BE2C (cell line): ENCODE measurements at regions not wholly inside any gene's neighbourhood (a gene's known extent, or its start where the extent isn't known, plus 50 kb on each side); places are given as distances from the start of the nearest gene placed in this dataset.

Experiments used
- DNase-seq: peaks from one replicate; pipeline ENCODE4 v3.0.0-alpha.2; 2020
- H3K27me3 ChIP-seq: fragments of 250-450 bp; sonication (Bioruptor Pico); 2 replicates; pipeline ENCODE4 v1.5.1; 2020; ENCODE audit warnings: mild to moderate bottlenecking
- H3K36me3 ChIP-seq: fragments of 250-450 bp; sonication (Bioruptor Pico); 2 replicates; pipeline ENCODE4 v1.5.1; 2020; ENCODE audit warnings: mild to moderate bottlenecking
- H3K4me1 ChIP-seq: fragments of 250-450 bp; sonication (Bioruptor Pico); 2 replicates; pipeline ENCODE4 v1.5.1; 2020
- H3K4me3 ChIP-seq: 2 replicates; pipeline ENCODE4 v1.5.1; 2011; ENCODE audit warnings: low read depth, low read length
- H3K9me3 ChIP-seq: fragments of 250-450 bp; sonication (Bioruptor Pico); 2 replicates; pipeline ENCODE4 v1.5.1; 2020
- TF ChIP-seq, protein P1 (sequence below): IDR thresholded peaks from 2 replicates; pipeline ENCODE4 v1.5.1; 2012; ENCODE audit warnings: mild to moderate bottlenecking, low read depth, low read length

DNA sequence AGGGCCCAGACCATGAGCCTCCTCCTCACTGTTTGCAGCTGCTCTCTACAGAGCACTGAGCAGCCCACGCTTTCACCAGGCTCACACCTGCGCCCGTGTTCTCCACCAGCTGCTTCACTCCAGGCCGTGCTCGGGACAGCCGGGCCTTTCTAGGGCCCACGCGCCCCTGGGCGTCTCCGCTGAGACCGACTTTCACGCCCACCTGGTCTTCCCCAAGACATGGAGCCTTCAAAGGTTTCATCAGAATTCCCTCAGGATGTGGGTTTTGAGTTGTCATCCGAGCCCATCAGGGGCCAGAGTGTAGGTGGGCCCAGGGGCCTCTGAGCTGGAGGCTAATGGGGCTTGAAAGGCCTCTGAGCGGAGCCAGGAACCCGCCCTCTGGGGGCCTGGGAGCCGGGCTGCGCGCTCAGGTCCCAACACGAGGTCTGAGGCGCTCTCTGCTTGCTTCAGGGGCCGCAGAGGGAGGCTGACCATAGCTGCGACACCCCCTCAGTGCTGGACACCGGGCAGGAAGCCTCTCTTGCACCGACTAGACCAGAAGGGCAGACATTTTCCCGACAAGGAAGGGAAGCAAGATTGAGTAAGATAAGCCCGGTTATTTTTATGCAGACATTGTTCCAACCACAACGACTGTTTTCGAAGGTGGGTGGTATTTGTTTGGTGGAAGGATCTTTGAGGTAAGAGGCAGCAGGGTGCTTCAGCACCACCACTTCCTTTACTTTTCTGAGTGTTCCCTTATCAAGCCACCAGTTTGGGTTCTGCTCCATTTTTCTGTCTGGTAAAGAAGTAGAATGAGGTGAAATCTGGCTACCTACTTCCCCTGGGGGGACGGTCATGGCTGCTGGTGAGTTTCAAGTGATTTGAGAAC is 125.0 kb upstream of the FUT8 start:
- H3K36me3 ChIP-seq = no peaks in the 10 kb centered on the region
- H3K27me3 ChIP-seq = no peaks in the 10 kb centered on the region
- TF ChIP-seq, protein P1, sequence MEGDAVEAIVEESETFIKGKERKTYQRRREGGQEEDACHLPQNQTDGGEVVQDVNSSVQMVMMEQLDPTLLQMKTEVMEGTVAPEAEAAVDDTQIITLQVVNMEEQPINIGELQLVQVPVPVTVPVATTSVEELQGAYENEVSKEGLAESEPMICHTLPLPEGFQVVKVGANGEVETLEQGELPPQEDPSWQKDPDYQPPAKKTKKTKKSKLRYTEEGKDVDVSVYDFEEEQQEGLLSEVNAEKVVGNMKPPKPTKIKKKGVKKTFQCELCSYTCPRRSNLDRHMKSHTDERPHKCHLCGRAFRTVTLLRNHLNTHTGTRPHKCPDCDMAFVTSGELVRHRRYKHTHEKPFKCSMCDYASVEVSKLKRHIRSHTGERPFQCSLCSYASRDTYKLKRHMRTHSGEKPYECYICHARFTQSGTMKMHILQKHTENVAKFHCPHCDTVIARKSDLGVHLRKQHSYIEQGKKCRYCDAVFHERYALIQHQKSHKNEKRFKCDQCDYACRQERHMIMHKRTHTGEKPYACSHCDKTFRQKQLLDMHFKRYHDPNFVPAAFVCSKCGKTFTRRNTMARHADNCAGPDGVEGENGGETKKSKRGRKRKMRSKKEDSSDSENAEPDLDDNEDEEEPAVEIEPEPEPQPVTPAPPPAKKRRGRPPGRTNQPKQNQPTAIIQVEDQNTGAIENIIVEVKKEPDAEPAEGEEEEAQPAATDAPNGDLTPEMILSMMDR = no peak
- no peaks in the 10 kb centered on the region for H3K9me3 ChIP-seq
- no peak overlapping the region for H3K4me3 ChIP-seq
- no peak for DNase-seq
- no peaks in the 10 kb centered on the region for H3K4me1 ChIP-seq

DNA sequence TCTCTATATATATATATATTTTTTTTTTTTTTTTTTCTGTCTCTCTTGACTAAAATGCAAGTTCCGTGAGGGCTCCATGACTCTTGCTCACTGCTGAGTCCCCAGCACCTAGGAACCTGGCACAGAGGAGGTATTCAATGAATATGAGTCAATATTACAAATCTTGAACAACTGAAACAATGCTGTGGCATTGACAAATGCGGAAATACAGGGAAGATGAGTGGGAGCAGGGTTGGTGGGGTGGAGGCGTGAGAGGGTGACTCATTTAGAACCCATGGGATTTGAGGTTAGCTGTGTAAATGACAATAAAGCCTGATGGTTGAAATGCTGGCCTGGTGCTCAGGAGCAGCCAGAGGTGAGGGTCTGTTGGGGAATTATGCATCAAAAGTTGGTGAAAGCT is 121.7 kb upstream of the FUT8 start:
- Histone ChIP-seq H3K27me3 (no peaks in the 10 kb centered on the region), H3K9me3 (no peaks in the 10 kb centered on the region), H3K4me3 (no peak overlapping the region), H3K4me1 (no peaks in the 10 kb centered on the region), H3K36me3 (no peaks in the 10 kb centered on the region)
- no peak for DNase-seq
- TF ChIP-seq, protein P1 = no peak

- Histone ChIP-seq H3K36me3 (no peaks in the 10 kb centered on the region), H3K27me3 (no peaks in the 10 kb centered on the region), H3K4me3 (no peak overlapping the region), H3K4me1 (no peaks in the 10 kb centered on the region), H3K9me3 (no peaks in the 10 kb centered on the region)
- no peak for DNase-seq
- TF ChIP-seq, protein P1 = no peak
Observed at GRCh38 chr14:65291531-65291930, 121.0 kb upstream of the FUT8 start.

GRCh38 chr14:65294816-65295215 is 117.7 kb upstream of the FUT8 start:
- no peaks in the 10 kb centered on the region for H3K36me3 ChIP-seq
- TF ChIP-seq, protein P1 = no peak
- H3K9me3 ChIP-seq = no peaks in the 10 kb centered on the region
- H3K4me3 ChIP-seq = no peak overlapping the region
- H3K4me1 ChIP-seq = no peaks in the 10 kb centered on the region
- no peak for DNase-seq
- no peaks in the 10 kb centered on the region for H3K27me3 ChIP-seq

GRCh38 chr14:65296402-65296801 is 116.1 kb upstream of the FUT8 start:
- TF ChIP-seq, protein P1 = no peak
- no peaks in the 10 kb centered on the region for H3K9me3 ChIP-seq
- H3K4me1 ChIP-seq = no peaks in the 10 kb centered on the region
- no peaks in the 10 kb centered on the region for H3K27me3 ChIP-seq
- no peak for DNase-seq
- no peak overlapping the region for H3K4me3 ChIP-seq
- no peaks in the 10 kb centered on the region for H3K36me3 ChIP-seq

- DNase-seq = no peak
Observed at GRCh38 chr14:65296876-65297275, 115.7 kb upstream of the FUT8 start.

More at GRCh38 chr14:65296876-65297275, 115.7 kb upstream of the FUT8 start:
- Histone ChIP-seq H3K36me3 (no peaks in the 10 kb centered on the region), H3K27me3 (no peaks in the 10 kb centered on the region), H3K9me3 (no peaks in the 10 kb centered on the region), H3K4me1 (no peaks in the 10 kb centered on the region), H3K4me3 (no peak overlapping the region)
- TF ChIP-seq, protein P1 = no peak
